A673 (cell line): ENCODE measurements at regions not wholly inside any gene's neighbourhood (a gene's known extent, or its start where the extent isn't known, plus 50 kb on each side); places are given as distances from the start of the nearest gene placed in this dataset.

ENCODE experiments used
- BruUV-seq: library from RNA; stranded (reverse); fragments of 400-500 nt; replicated peaks from 2 replicates; lab custom pipeline; 2021; lab: Mats Ljungman, UMichigan
- CTCF ChIA-PET: fragments of 300-600 bp; sonication (Branson Sonifier 250); formaldehyde crosslinking; loops from one replicate; lab custom pipeline; 2022; ENCODE audit warnings: antibody characterized with exemption; lab: Charles Lee
- POLR2A ChIA-PET: fragments of 300-600 bp; sonication (Branson Sonifier 250); formaldehyde crosslinking; loops from one replicate; lab custom pipeline; 2022; ENCODE audit warnings: antibody characterized with exemption; ENCODE audit not compliant: low non-redundant PET; lab: Charles Lee
- DNase-seq: peaks from one replicate; pipeline ENCODE4 v3.0.0-alpha.2; 2015; ENCODE audit warnings: low spot score
- H3K27ac ChIP-seq: fragments of 200-600 bp; sonication (generic); 2 replicates; pipeline ENCODE4 v1.5.1; 2016; ENCODE audit warnings: mixed run types, low read depth, mild to moderate bottlenecking, mixed read lengths, antibody characterized with exemption, low read length; ENCODE audit not compliant: poor library complexity, severe bottlenecking
- H3K27me3 ChIP-seq: fragments of 200-600 bp; sonication (generic); replicated peaks from 2 replicates; pipeline ENCODE4 v1.6.1; 2017; ENCODE audit warnings: mixed run types, low read depth, mild to moderate bottlenecking, mixed read lengths, antibody characterized with exemption, low read length; ENCODE audit not compliant: insufficient read depth, poor library complexity
- H3K36me3 ChIP-seq: fragments of 200-600 bp; sonication (generic); 2 replicates; pipeline ENCODE4 v1.6.1; 2016; ENCODE audit warnings: mixed run types, mild to moderate bottlenecking, mixed read lengths, antibody characterized with exemption, low read length; ENCODE audit not compliant: insufficient read depth, poor library complexity, severe bottlenecking
- H3K4me1 ChIP-seq: fragments of 200-600 bp; sonication (generic); 2 replicates; pipeline ENCODE4 v1.6.1; 2017; ENCODE audit warnings: mixed run types, mild to moderate bottlenecking, mixed read lengths, antibody characterized with exemption, low read length; ENCODE audit not compliant: insufficient read depth, poor library complexity, severe bottlenecking
- H3K4me3 ChIP-seq: fragments of 200-600 bp; sonication (generic); 2 replicates; pipeline ENCODE4 v1.5.1; 2016; ENCODE audit warnings: low read depth, mixed run types, mild to moderate bottlenecking, mixed read lengths, low read length; ENCODE audit not compliant: poor library complexity, severe bottlenecking
- H3K9me3 ChIP-seq: fragments of 200-600 bp; sonication (generic); 2 replicates; pipeline ENCODE4 v1.6.1; 2016; ENCODE audit warnings: mixed run types, low read depth, mild to moderate bottlenecking, mixed read lengths, antibody characterized with exemption, low read length; ENCODE audit not compliant: poor library complexity, severe bottlenecking
- EZH2 ChIP-seq: fragments of 200-600 bp; sonication (generic); IDR thresholded peaks from 2 replicates; pipeline ENCODE4 v1.6.1; 2017; ENCODE audit warnings: borderline replicate concordance, low read depth, mild to moderate bottlenecking, mixed read lengths, antibody characterized with exemption, low read length; ENCODE audit not compliant: poor library complexity, severe bottlenecking
- intact Hi-C: fragments of 100-400 bp; cut with micrococcal nuclease; formaldehyde crosslinking; loops from one replicate; pipeline ENCODE4 v1.10.0; 2022; ENCODE audit not compliant: unreplicated experiment
- TF ChIP-seq, protein P1 (sequence below): fragments of 300-800, 200-600 bp; sonication (generic); conservative IDR thresholded peaks from 2 replicates; pipeline ENCODE4 v1.5.1; 2017; ENCODE audit warnings: low read depth, mild to moderate bottlenecking, antibody characterized with exemption, low read length, moderate library complexity, mixed read lengths

GRCh38 chr21:41680444-41681347 is 86.2 kb downstream of the RIPK4 start:
- no TSS peak for BruUV-seq
- DNase-seq, result no peak

DNA sequence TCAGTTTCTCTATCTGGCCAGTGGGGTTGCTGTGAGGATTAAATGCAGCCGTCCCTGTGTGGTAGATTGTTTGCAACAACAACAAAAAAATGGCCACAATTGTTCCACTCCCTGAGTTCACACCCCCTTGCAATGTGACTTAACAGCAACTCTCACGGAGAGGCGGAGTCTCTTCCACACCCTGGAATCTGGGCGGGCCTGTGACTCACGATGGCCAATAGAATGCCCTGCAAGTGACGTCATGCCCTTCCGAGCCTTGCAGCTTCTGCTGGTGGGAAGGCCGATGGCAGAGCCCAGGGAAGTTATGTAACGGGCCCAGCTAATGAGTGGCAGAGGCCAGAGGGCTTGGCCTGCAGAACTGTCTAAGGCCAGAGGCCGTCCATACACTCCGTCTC is 87.9 kb downstream of the RIPK4 start:
- DNase-seq, result peak; percentile 95

More at GRCh38 chr21:41680444-41681347, 86.2 kb downstream of the RIPK4 start:
- no peak for TF ChIP-seq EZH2
- TF ChIP-seq, protein P1, sequence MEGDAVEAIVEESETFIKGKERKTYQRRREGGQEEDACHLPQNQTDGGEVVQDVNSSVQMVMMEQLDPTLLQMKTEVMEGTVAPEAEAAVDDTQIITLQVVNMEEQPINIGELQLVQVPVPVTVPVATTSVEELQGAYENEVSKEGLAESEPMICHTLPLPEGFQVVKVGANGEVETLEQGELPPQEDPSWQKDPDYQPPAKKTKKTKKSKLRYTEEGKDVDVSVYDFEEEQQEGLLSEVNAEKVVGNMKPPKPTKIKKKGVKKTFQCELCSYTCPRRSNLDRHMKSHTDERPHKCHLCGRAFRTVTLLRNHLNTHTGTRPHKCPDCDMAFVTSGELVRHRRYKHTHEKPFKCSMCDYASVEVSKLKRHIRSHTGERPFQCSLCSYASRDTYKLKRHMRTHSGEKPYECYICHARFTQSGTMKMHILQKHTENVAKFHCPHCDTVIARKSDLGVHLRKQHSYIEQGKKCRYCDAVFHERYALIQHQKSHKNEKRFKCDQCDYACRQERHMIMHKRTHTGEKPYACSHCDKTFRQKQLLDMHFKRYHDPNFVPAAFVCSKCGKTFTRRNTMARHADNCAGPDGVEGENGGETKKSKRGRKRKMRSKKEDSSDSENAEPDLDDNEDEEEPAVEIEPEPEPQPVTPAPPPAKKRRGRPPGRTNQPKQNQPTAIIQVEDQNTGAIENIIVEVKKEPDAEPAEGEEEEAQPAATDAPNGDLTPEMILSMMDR, result no peak
- POLR2A ChIA-PET, result interaction anchor here (0.8 kb wide), 1 partner anchor 44 kb away, joined by 7 read pairs; no protein-coding TSS in a partner anchor
- Histone ChIP-seq H3K27ac (no peak overlapping the region), H3K27me3 (no peaks in the 10 kb centered on the region), H3K4me3 (no peak overlapping the region), H3K36me3 (no peaks in the 10 kb centered on the region), H3K4me1 (peaks cover 11% of the 10 kb centered on the region), H3K9me3 (no peaks in the 10 kb centered on the region)
- intact Hi-C loops, result no loop called here
- CTCF ChIA-PET, result no interaction called here

DNA sequence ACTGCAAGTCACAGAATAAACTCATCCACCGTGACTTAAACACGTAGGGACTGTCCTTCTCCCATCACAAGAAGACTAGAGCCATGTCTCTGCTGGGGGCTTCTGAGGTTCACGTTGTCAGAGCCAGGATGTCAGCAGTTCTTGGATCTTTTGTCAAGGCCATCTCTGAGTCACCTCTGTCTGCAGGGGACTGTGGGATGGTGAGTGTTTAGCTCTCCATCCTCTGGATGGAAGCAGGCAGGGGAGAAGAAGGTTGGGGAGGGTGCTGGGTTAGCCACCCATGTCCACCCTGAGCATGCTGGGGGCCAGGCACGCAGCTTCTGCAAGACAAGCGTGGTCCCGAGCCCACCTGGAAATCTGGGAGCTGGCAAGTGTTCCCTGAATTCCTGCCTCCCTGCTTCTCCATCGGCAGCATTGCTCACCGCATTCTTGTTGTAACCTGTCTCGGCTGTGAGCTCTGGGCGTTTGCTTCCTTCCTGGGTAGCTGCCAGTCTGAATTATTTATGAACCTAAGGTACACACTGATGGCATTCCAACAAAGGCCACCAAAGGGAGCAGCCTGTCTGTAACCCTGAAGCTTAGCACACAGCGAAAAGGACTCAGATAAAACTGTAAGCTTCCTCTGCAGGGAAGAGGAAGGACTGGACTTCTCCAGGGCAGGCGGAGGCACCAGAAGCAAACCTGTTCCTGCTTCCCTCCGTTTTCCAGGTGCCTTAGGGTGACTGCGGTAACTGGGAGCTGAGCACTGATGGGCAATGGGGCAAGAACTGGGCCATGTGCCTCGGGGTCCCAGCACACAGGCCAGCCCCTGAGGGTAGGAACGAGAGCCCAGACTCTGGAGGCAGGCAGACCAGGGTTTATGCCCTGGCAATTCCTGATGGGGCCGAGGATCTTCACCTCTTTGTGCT is 88.6 kb downstream of the RIPK4 start:
- H3K4me1 ChIP-seq, result peaks cover 11% of the 10 kb centered on the region
- intact Hi-C loops, result no loop called here
- ChIA-PET CTCF (no interaction called here), POLR2A (no interaction called here)
- H3K27me3 ChIP-seq, result no peaks in the 10 kb centered on the region
- no peak overlapping the region for H3K4me3 ChIP-seq
- no peak for DNase-seq
- no peaks in the 10 kb centered on the region for H3K36me3 ChIP-seq
- BruUV-seq, result no TSS peak
- no peaks in the 10 kb centered on the region for H3K9me3 ChIP-seq
- no peak overlapping the region for H3K27ac ChIP-seq
- no peak for TF ChIP-seq EZH2
- TF ChIP-seq, protein P1, result no peak

More for the DNA sequence above, 87.9 kb downstream of the RIPK4 start:
- no peak overlapping the region for H3K4me3 ChIP-seq
- no TSS peak for BruUV-seq
- H3K27ac ChIP-seq, result no peak overlapping the region
- H3K36me3 ChIP-seq, result no peaks in the 10 kb centered on the region
- ChIA-PET CTCF (no interaction called here), POLR2A (no interaction called here)
- peaks cover 11% of the 10 kb centered on the region for H3K4me1 ChIP-seq
- no peak for TF ChIP-seq EZH2
- TF ChIP-seq, protein P1, result no peak
- H3K27me3 ChIP-seq, result no peaks in the 10 kb centered on the region
- H3K9me3 ChIP-seq, result no peaks in the 10 kb centered on the region
- intact Hi-C loops, result no loop called here
